GM18867 (cell line): ENCODE measurements at regions not wholly inside any gene's neighbourhood (a gene's known extent, or its start where the extent isn't known, plus 50 kb on each side); places are given as distances from the start of the nearest gene placed in this dataset.
"Not testable (repeated sequence)": the region's sequence is repeated elsewhere in the genome, so short reads cannot be mapped to it uniquely, and the experiment has no call there.

Experiments used
- ATAC-seq: cut with Tn5 transposase; IDR thresholded peaks from one replicate; pipeline ENCODE4 v1.9.1; 2021; ENCODE audit warnings: mild to moderate bottlenecking, moderate library complexity; ENCODE audit not compliant: unreplicated experiment

DNA sequence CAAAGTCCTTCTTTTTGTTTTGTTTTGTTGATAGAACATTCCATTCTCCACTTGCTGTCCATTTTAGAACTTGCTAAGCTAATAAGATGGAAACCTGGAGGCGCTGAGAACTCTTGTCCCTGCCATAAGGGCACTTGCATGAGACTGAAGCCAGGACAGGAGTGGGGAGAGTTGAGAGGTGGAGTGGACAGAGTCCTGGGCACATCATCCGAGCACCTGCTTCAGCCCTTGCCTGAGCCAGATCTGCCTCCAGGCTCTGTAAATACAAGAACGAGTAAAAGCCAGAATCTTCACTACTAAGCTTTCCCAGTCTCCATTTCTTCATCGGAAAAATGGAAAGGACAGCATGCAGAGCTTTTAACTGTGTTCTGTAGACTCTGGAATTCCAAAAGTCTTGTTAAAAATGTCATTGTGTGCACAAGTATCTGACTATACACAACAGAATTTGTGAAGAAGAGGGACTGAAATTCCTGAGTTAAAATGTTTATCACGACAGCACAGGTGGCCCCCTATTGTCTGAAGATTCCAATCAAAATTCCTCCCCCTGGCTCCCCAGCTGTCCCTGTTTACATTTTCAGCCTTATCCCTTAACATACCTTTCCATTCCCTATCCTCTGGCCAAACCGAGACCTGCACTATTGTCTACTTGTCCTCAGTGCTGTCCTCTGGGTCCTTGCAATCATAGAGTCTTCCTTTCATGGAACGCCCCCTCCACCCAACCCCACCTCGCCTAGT is 498.2 kb upstream of the TNP1 start:
- ATAC-seq: no peak

DNA sequence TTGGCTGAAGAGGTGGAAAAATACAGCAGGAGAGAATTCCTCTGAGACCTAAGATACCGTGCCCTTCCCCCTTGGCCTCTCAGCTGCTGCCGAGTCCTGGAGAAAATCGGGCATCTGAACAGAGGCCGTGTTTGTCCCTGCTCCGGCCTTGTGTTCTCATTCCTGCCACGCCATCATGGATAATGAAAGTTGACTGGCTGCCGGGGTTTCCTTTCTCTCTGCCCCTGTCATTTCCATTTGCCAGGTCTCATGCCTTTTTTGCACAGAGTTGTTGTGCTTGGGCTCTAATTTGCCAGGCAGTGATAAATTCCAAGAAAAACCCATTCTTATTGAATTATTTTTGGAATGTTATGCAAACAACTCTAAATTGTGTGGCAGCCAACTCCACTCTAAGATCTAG is 496.9 kb upstream of the TNP1 start:
- ATAC-seq: no peak

DNA sequence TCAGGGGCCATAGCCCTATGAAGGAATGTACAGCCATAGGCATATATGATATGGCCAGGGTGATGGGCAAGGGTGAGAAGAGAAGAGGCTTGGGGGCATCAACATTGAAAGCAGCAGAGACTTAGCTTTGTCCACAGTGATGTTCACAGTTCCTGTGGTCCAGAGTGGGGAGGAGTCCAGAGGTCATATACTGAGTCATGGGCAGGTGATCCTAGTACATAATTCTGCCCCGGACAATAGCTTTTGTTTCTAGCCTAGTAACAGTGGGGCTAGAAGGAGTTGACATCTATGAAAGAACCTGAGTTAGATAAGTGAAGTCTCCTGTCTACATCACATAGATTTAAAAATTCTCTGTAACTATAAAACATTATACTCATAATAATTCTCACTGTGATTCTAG is 496.3 kb upstream of the TNP1 start:
- no peak for ATAC-seq

- no peak for ATAC-seq
Measured at GRCh38 chr2:217353591-217353990, 493.7 kb upstream of the TNP1 start.

DNA sequence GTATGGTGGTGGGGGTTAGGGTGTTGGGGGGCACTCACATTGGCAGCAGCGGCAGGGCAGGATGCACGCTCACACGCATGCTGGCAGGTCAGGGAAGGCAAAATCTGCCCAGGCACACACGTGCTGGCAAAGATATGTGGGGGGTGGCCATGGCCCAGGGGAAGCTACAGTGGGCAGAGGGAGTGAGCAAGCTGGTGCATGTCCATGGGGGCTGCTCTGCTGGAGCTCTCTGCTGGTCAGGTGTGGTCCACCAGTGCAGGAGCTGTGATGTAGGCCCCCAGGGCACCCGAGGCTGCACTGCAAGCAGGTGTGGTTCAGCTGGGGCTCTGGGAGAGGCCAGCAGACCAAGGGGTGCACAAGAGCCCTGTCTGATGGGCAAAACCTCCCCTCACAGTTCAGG is 491.5 kb upstream of the TNP1 start:
- ATAC-seq: no peak

- ATAC-seq: no peak
Measured at GRCh38 chr2:217349251-217349650, 489.4 kb upstream of the TNP1 start.

- not testable (repeated sequence) for ATAC-seq
Measured at GRCh38 chr2:217347630-217348029, 487.8 kb upstream of the TNP1 start.

DNA sequence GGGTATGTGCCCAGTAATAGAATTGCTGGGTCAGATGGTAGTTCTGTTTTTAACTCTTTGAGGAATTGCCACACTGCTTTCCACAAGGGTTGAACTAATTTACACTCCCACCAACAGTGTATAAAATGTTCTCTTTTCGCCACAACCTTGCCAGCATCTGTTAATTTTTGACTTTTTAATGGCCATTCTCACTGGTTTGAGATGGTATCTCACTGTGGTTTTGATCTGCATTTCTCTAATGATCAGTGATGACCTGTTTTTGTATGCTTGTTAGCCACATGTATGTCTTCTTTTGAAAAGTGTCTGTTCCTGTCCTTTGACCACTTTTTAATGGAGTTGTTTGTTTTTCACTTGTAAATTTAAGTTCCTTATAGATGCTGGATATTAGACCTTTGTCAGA is 486.2 kb upstream of the TNP1 start:
- not testable (repeated sequence) for ATAC-seq

DNA sequence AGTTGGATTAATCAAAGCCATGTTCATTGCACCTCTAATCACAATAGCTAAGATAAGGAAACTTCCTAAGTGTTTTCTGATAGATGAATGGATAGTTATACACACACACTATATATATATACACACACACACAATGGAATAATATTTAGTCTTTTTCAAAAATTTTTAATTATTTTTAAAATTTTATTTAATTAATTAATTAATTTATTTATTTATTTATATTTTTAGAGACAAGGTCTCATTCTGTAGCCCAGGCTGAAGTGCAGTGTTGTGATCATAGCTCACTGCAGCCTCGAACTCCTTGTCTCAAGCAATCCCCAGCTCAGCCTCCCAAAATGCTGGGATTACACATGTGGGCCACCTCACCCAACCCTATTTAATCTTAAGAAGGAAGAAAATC is 481.0 kb upstream of the TNP1 start:
- no peak for ATAC-seq

- ATAC-seq: no peak
Measured at GRCh38 chr2:217340176-217340575, 480.3 kb upstream of the TNP1 start.

GRCh38 chr2:217339753-217340152 is 479.9 kb upstream of the TNP1 start:
- no peak for ATAC-seq

GRCh38 chr2:217338306-217338916 is 478.5 kb upstream of the TNP1 start:
- ATAC-seq: no peak

DNA sequence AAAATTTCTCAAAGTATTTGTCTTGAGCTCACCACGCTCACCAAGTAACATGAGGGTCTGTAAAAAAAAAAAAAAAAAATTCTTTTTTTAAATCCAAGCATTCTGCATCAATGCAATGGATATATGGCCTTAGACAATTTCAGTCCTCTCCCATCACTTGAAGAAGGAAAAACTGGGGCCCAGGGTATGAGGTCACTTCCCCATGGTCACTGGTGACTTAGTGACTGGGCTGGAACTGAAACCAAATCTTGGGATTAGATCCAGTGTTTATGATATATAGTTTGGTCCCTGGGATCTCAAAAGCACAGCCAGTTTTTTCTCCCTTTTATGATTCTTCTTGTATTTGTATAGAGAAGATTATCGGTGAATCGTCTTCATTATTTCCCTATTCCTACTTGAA is 477.9 kb upstream of the TNP1 start:
- ATAC-seq: no peak

GRCh38 chr2:217336694-217337093 is 476.8 kb upstream of the TNP1 start:
- ATAC-seq: no peak

- no peak for ATAC-seq
Measured at GRCh38 chr2:217335341-217335966, 475.6 kb upstream of the TNP1 start.

- ATAC-seq: no peak
Measured at GRCh38 chr2:217334561-217334960, 474.7 kb upstream of the TNP1 start.

DNA sequence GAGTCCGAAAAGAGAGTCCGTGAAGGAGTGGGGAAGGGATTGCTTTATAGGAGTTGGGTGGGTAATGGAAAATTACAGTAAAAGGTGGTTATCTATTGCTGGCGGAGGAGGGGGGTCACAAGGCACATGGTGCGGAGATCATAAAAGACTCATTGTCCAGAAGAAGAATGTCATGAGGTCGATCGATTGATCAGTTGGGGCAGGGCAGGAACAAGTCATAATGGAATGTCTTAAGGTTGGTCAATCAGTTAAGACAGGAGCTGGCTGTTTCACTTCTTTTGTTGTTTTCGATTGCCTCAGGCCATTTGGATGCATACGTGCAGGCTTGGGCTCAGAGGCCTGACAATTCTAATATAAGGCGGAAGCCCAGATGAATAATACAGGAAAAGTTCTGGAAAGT is 473.0 kb upstream of the TNP1 start:
- no peak for ATAC-seq

DNA sequence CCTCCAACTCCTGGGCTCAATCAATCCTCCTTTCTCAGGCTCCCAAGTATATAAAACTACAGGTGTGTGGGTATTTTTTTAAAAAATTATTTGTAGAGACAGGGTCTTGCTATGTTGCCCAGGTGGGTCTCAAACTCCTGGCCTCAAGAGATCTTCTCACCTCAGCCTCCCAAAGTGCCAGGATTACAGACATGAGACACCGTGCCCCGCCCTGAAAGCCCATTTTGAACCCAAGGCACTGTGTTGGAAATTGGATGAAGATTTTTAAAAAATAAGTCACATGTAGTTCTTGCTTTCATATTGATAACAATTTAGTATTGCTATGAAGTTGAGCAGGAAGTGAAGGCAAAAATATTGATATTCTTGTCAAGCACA is 472.5 kb upstream of the TNP1 start:
- ATAC-seq: no peak

DNA sequence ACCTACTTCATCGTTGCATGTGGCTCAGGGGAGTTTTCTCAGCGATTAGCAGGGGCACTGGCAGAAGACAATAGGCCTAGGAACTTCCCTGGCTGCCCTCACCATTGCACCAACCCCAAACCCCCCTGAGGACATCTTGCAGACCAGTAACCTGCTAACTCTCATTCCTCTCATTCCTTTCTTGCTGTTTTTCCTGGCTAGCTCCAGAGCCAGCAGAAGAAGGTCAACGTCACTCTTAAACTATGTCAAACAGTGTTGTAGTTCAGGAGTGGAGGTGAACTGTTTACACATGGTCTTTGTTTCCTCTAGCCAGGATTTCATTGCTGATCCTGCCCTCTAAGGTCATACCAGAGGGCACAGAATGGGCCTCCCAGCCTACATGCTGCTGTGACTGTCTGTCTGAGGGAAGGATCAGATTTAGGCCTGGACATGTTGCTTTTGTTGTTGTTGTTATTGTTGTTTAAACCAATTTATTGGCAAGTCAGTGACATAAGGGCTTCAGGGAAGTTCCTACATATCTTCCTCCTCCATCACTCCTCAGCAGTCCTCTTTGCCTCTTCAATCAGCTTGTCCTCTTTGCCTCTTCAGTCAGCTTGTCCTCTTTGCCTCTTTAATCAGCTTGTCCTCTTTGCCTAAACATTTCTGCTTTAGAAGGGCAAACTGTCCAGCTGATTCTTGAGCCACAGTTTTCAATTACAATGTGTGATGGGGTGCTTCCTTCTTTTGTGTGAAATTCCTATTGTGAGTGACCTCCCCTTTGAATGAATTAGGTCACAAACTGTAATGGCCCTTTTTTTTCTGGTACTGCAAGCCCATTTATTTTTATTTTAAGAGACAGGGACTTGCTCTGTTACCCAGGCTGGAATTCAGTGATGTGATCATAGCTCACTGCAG is 471.9 kb upstream of the TNP1 start:
- no peak for ATAC-seq

- ATAC-seq: no peak
Measured at GRCh38 chr2:217330647-217331046, 470.8 kb upstream of the TNP1 start.

DNA sequence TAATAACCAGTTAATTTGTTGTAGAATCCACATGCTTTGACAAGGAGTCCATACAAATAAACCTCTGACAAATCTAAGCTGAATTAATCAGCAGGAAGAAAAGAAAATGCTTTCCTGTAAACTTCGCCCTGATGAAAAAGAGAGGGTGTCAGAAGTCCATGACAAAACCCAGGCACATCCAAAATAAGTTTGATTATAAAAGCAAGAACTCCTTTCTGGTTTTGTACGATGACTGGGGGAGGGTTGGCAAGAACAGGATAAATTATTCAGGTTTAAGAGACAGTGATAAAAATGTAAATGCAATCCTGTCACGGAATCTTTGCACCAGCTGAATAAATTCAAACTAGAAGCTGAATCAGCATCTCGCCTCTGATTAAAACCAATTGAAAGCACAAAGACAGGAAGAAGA is 469.2 kb upstream of the TNP1 start:
- no peak for ATAC-seq

GRCh38 chr2:217328622-217328978 is 468.7 kb upstream of the TNP1 start:
- no peak for ATAC-seq
